Suppressor macrophage treated with lipopolysaccharide for 4 hours (primary cell): ENCODE measurements at regions not wholly inside any gene's neighbourhood (a gene's known extent, or its start where the extent isn't known, plus 50 kb on each side); places are given as distances from the start of the nearest gene placed in this dataset.

Source experiments
- DNase-seq: peaks from one replicate; pipeline ENCODE4 v3.0.0-alpha.2; 2020

GRCh38 chr3:156760333-156760732 lies 65.8 kb upstream of the LEKR1 start:
- peak; percentile 40 for DNase-seq

DNA sequence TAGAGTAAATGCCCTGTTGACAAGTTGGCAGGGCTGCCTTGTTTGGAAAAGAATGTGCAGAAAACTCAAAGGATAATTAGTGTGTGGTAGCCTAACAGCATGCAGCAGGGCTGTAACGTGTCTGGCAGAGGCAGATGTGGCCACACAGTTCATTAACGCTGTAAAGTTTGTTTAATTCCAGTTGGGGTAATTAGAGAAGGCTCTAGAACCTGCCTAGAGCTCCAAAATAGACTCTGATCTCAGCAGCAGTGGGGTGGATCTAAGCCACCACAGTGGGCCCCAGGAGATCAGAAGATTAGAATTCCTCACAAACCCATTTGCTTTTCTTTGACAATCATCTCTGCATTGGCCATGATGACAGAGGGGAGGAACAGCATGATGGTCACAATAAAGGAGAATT lies 65.1 kb upstream of the LEKR1 start:
- DNase-seq, result no peak

DNA sequence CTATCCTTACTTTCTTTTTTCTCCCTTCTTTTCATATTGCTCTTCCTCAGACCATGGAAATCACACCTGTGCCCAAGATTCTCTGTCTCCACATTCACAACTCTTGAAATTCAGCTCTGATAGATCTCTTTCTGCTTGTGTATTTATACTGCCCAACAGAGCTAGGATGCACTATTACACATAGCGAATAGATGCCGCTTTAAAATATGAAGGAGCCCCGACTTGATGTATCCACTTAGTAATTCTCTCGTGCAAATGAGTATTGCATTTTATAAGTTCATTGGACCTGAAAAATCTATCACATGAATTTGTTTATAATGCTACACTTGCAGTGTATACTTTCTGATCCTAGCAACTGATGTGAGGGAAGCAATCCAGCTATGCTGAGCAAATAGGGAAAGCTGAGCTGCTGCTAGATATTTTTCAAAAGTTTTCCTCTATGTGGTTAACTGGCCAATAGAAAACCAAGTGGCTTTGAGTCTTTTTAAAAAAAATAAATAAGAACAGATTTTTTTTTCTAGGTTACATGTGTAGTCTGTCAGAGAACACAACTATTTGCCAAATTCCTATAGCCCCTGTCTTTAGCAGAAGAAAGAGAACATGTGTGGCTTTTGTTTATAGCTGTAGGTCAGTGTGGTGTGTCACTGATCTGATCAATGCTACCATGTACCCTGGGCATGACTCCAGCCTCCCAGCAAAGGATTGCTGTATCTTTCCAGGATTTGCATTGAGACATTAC lies 64.3 kb upstream of the LEKR1 start:
- DNase-seq, result no peak

GRCh38 chr3:156762631-156763185 lies 63.4 kb upstream of the LEKR1 start:
- no peak for DNase-seq

DNA sequence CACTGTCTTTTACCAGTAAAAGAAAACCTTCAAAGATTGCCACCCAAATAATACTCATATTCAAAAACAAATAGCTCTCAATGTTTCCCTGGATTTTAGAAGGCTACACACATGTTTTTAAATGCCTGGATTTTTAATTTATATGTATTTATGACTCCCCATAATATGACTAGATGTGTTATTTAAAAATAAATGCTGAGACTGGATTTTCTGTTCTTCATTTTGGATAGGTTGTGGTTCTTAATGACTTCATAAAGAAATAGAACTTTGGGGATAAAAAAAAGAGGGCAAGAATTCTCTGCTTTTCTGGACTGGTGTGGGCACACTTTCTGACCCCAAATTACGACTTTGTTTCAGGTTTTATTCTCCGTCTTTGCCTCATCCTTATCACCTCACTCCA lies 62.8 kb upstream of the LEKR1 start:
- DNase-seq, result no peak

DNA sequence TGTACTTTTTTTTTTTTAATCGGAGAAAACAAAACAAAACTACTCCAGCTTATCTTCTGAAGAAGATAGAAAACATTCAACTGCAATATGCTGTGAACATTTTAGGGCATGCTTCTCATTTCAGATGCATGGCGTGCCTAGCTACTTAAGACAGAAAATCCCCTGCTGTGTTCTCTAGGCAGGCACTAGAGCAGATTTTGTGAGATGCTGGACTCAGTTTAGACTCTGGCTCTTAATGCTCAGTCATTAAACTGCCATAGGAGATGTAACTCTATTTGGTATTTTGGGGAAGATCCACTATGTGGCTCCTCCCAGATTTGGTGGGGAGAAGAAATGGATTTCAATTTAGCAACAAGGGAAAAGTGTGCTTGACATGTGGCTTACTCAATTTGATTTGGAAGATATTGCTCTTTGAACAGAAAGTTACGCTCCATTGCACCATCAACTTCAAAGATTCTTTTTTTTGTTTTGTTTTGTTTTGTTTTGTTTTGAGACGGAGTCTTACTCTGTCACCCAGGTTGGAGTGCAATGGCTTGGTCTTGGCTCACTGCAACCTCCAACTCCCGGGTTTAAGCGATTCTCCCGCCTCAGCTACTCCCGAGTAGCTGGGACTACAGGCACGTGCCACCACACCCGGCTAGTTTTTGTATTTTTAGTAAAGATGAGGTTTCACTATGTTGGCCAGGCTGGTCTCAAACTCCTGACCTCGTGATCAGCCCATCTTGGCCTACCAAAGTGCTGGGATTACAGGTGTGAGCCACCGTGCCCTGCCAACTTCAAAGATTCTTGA lies 62.0 kb upstream of the LEKR1 start:
- no peak for DNase-seq

- DNase-seq, result peak; percentile 43
Observed at GRCh38 chr3:156764751-156765150, 61.4 kb upstream of the LEKR1 start.

DNA sequence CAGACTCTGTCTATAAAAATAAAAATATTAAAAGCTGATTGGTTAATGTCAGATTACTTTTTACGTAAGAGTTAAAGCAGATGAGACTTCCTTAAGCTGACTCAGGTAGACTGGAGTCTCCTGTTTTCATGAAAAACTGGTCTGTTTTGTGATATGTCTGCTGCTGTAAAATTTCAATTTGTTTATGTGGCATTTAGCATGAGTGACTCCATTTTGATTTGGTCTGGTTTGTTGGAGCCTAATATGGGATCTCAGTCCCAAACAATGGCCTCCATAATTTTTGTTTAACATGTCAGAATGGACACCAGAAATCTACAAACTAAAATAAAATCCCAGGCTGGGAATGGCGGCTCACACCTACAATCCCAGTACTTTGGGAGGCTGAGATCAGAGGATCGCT lies 57.8 kb upstream of the LEKR1 start:
- DNase-seq, result no peak

GRCh38 chr3:156769721-156770654 lies 56.2 kb upstream of the LEKR1 start:
- DNase-seq, result no peak

GRCh38 chr3:156770699-156771414 lies 55.3 kb upstream of the LEKR1 start:
- DNase-seq, result no peak

DNA sequence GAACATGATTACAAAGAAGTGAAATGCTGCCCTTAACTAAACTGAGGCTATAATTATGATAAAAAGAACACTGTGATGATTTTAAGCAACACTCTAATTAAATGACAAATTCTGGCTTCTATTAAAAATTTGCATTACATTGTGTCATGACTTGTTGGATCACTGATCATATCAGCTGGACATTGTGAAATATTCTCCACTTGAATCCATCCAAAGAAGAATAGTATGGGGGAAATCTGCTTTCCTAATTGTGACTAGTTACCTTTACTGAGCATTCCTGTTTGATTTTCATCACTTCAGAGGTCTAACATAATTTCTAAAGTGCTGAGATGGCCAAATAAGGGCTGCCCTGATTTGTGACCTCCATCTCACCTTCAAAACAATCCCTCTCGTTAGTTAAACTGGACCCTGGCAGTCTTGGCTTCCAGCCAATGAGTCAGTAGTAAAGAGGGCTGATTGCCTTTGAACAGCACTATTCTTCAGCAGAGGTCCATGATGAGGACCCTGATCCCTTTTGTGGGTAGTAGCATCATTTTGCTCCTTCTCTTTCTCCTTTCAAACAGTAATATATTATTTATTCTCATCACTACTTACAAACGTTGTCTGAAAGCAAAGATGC lies 53.5 kb upstream of the LEKR1 start:
- no peak for DNase-seq

DNA sequence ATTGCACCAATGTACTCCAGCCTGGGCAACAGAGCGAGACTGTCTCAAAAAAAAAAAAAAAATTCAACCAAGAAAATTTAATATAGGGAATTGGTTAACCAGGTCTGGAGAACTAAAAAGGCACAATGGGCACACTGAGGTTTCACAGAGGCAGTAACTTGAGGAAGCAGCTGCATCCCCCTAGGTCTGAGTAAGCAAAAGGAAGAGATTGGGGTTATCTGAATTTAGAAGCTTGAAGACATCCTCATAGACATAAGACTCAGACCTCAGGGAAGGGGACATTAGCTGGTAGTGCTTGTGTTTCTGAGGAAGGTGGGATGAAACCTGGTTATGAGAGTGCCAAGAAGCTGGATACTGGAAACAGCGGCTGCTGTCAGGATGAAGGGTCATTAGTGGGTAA lies 50.1 kb upstream of the LEKR1 start:
- no peak for DNase-seq
